ENCODE measurements at regions not wholly inside any gene's neighbourhood (a gene's known extent, or its start where the extent isn't known, plus 50 kb on each side); places are given as distances from the start of the nearest gene placed in this dataset.

- no peaks in the 10 kb centered on the region for H3K27me3 Mint-ChIP-seq
- Histone ChIP-seq H3K27me3 (replicated peaks in 1 of 4; ENCODE audit: control extremely low read depth in 1 of 4, control insufficient read depth in 3 of 4, insufficient read depth in 4 of 4, low read length in 3 of 4) (no peaks in the 10 kb centered on the region), H3K36me3 (replicated peaks in 1 of 2; ENCODE audit: control extremely low read depth in 1 of 2, control insufficient read depth in 1 of 2, extremely low read depth in 1 of 2, insufficient read depth in 2 of 2, low read length in 1 of 2) (no peaks in the 10 kb centered on the region), H2AFZ (ENCODE audit: insufficient read depth, low read depth, low read length, poor library complexity, severe bottlenecking) (no peak overlapping the region), H3K9me3 (ENCODE audit: control extremely low read depth in 1 of 3, control insufficient read depth in 2 of 3, insufficient read depth in 1 of 3, low read length in 2 of 3) (no peaks in the 10 kb centered on the region), H4K20me1 (ENCODE audit: control insufficient read depth, insufficient read depth, low read length, poor library complexity, severe bottlenecking) (no peaks in the 10 kb centered on the region), H3K4me2 (replicated peaks; ENCODE audit: low read depth, low read length, poor library complexity, severe bottlenecking) (no peak overlapping the region), H3K9ac (ENCODE audit: low read length) (no peak overlapping the region), H3K79me2 (ENCODE audit: control insufficient read depth, insufficient read depth, low read length) (no peaks in the 10 kb centered on the region), H3K27ac (ENCODE audit: low read length in 2 of 2) (no peak overlapping the region), H3K4me3 (ENCODE audit: control extremely low read depth in 1 of 5, extremely low read depth in 1 of 5, insufficient read depth in 1 of 5, low read depth in 2 of 5, low read length in 4 of 5) (no peak overlapping the region), H3K4me1 (ENCODE audit: control insufficient read depth in 2 of 2, insufficient read depth in 2 of 2, low read length in 2 of 2) (no peaks in the 10 kb centered on the region)
- ChIA-PET POLR2A (no interaction called here), CTCF (no interaction called here)
- no peak for ATAC-seq (ENCODE audit: low read depth)
- H3K4me3 Mint-ChIP-seq: no peak overlapping the region
- no peak for TF ChIP-seq EZH2 (IDR thresholded peaks at IDR 0.05; ENCODE audit: borderline replicate concordance, insufficient read depth, low read depth, low read length, poor library complexity, severe bottlenecking)
- TF ChIP-seq, protein P1, sequence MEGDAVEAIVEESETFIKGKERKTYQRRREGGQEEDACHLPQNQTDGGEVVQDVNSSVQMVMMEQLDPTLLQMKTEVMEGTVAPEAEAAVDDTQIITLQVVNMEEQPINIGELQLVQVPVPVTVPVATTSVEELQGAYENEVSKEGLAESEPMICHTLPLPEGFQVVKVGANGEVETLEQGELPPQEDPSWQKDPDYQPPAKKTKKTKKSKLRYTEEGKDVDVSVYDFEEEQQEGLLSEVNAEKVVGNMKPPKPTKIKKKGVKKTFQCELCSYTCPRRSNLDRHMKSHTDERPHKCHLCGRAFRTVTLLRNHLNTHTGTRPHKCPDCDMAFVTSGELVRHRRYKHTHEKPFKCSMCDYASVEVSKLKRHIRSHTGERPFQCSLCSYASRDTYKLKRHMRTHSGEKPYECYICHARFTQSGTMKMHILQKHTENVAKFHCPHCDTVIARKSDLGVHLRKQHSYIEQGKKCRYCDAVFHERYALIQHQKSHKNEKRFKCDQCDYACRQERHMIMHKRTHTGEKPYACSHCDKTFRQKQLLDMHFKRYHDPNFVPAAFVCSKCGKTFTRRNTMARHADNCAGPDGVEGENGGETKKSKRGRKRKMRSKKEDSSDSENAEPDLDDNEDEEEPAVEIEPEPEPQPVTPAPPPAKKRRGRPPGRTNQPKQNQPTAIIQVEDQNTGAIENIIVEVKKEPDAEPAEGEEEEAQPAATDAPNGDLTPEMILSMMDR (IDR thresholded peaks at IDR 0.05): no peak
- intact Hi-C loops (cut with micrococcal nuclease): no loop called here
- H3K4me1 Mint-ChIP-seq: no peaks in the 10 kb centered on the region
- no peaks in the 10 kb centered on the region for H3K9me3 Mint-ChIP-seq (ENCODE audit: insufficient read depth)
- H3K27ac Mint-ChIP-seq: no peak overlapping the region
- DNase-seq: no peak
Measured at GRCh38 chr3:87072446-87072845, 81.5 kb upstream of the VGLL3 start.

GRCh38 chr3:87069971-87070370, 79.0 kb upstream of the VGLL3 start:
- no peaks in the 10 kb centered on the region for H3K36me3 ChIP-seq (replicated peaks in 1 of 2; ENCODE audit: control extremely low read depth in 1 of 2, control insufficient read depth in 1 of 2, extremely low read depth in 1 of 2, insufficient read depth in 2 of 2, low read length in 1 of 2)
- H3K9ac ChIP-seq (ENCODE audit: low read length): no peak overlapping the region
- H3K27ac ChIP-seq (ENCODE audit: low read length in 2 of 2): no peak overlapping the region
- ATAC-seq (ENCODE audit: low read depth) (no peak), DNase-seq (no peak)
- intact Hi-C loops (cut with micrococcal nuclease): no loop called here
- H3K4me3 ChIP-seq (ENCODE audit: control extremely low read depth in 1 of 5, extremely low read depth in 1 of 5, insufficient read depth in 1 of 5, low read depth in 2 of 5, low read length in 4 of 5): no peak overlapping the region
- Mint-ChIP-seq H3K4me1 (no peaks in the 10 kb centered on the region), H3K27ac (no peak overlapping the region), H3K27me3 (no peaks in the 10 kb centered on the region), H3K9me3 (ENCODE audit: insufficient read depth) (no peaks in the 10 kb centered on the region), H3K4me3 (no peak overlapping the region)
- H3K27me3 ChIP-seq (replicated peaks in 1 of 4; ENCODE audit: control extremely low read depth in 1 of 4, control insufficient read depth in 3 of 4, insufficient read depth in 4 of 4, low read length in 3 of 4): no peaks in the 10 kb centered on the region
- no peaks in the 10 kb centered on the region for H4K20me1 ChIP-seq (ENCODE audit: control insufficient read depth, insufficient read depth, low read length, poor library complexity, severe bottlenecking)
- whole genome bisulfite sequencing (ENCODE audit: insufficient coverage): 93% methylated on average over 3 of the region's 6 CpGs
- no peak overlapping the region for H3K4me2 ChIP-seq (replicated peaks; ENCODE audit: low read depth, low read length, poor library complexity, severe bottlenecking)
- H2AFZ ChIP-seq (ENCODE audit: insufficient read depth, low read depth, low read length, poor library complexity, severe bottlenecking): no peak overlapping the region
- ChIA-PET CTCF (no interaction called here), POLR2A (no interaction called here)
- H3K4me1 ChIP-seq (ENCODE audit: control insufficient read depth in 2 of 2, insufficient read depth in 2 of 2, low read length in 2 of 2): no peaks in the 10 kb centered on the region
- H3K79me2 ChIP-seq (ENCODE audit: control insufficient read depth, insufficient read depth, low read length): no peaks in the 10 kb centered on the region
- H3K9me3 ChIP-seq (ENCODE audit: control extremely low read depth in 1 of 3, control insufficient read depth in 2 of 3, insufficient read depth in 1 of 3, low read length in 2 of 3): no peaks in the 10 kb centered on the region
- TF ChIP-seq, protein P1 (IDR thresholded peaks at IDR 0.05): no peak
- no peak for TF ChIP-seq EZH2 (IDR thresholded peaks at IDR 0.05; ENCODE audit: borderline replicate concordance, insufficient read depth, low read depth, low read length, poor library complexity, severe bottlenecking)
